GM12875 (cell line): ENCODE measurements at regions not wholly inside any gene's neighbourhood (a gene's known extent, or its start where the extent isn't known, plus 50 kb on each side); places are given as distances from the start of the nearest gene placed in this dataset.

Experiments used
- H3K4me3 ChIP-seq: one replicate; pipeline ENCODE4 v1.5.1; 2011; ENCODE audit warnings: low read depth, low read length, control low read depth
- CTCF ChIP-seq: IDR thresholded peaks from 2 replicates; pipeline ENCODE4 v1.5.1; 2011; ENCODE audit warnings: low read depth, mild to moderate bottlenecking, control low read depth, inconsistent platforms, low read length, moderate library complexity, borderline replicate concordance; ENCODE audit not compliant: insufficient read depth

DNA sequence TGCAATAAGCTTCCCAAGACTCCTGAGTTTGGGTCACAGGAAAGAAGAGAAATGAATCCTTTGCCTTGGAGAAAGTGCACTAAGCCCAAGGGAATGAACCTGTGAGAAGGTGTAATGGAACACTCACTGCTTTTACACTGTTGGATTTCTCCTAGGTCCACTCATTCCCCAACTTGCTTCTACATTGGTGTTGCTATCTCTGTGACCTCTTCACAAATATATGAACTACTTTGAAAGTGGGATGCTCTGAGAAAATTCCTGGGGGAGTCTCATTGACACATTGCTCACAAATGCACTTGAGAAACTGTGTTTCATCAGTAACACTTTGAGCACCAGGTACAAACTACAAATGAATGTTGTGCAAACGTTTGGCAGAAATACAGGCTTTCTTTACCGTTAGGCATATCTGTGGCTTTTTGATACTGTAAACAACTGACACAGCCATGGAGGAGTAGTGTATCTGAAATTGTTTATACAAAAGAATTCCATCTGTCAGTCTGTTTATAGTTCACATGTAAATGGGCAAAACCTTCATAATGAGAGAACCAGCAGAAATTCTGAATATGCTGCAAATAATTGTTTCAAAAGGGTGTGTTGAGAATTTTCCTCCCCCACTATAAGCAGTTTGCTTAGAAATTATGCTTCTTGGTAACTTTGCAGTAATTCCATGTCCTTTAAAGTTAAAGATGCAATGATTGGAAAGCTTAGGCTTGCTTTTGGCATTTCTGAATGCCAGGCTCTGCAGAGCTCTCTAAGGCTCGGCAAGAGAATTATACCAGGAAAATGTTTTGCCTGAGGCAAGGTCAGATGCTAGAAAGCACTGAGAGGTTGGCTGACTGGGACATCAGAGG lies 348.5 kb upstream of the DDHD1 start:
- no peak for TF ChIP-seq CTCF
- no peak overlapping the region for H3K4me3 ChIP-seq

DNA sequence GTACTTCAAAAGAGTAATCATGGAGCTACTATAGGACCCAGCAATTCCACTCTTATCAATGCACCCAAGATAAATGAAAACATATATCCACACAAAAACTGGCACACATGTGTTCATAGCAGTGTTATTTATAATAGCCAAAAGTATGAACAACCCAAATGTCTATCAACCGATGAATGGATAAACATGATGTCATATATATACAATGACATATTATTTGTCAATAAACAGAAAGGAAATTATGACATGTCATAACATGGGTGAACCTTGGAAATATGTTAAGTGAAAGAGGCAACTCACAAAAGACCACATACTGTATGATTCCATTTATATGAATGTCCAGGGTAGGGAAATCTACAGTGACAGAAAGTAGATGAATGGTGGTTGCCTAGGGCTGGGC lies 347.1 kb upstream of the DDHD1 start:
- no peak overlapping the region for H3K4me3 ChIP-seq
- no peak for TF ChIP-seq CTCF

DNA sequence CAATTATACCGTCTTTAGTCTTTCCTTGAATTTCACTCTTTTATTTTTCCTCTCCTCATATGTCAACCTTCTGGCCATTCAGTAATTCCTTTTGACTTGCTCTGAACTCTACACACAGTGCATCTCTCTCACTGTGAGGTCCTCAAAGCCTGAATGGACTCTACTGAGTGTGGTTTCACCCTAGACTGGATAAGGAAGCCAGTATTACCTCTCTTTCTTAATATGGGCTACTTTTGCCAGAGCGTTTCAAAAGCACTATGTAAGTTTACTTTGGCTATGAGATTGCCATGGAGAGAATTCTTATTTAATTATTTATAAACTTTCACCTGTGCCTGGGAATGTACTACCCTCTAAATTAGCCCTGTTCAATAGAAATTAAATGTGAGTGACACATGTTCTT lies 343.5 kb upstream of the DDHD1 start:
- no peak for TF ChIP-seq CTCF

GRCh38 chr14:53495846-53496343 lies 342.8 kb upstream of the DDHD1 start:
- H3K4me3 ChIP-seq: no peak overlapping the region
- TF ChIP-seq CTCF: no peak

More for the DNA sequence above, 343.5 kb upstream of the DDHD1 start:
- no peak overlapping the region for H3K4me3 ChIP-seq

DNA sequence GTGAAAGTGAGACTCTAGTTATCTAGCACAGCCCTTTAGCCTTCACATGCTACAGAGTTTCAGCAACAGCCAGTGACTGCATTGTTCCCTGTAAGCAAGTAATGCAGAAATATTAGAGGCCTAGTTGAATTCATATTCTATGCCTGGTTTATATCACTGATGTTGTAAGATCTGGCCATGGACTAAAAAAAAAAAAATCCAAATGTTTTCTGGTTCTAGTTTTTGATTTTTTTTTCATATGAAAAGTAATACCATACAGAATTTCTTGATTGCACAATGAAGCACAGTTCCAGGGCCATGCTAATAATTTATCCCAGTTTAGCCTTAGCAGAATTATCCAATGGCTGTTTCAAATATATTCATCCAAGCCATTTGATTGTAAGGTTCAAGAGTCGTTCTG lies 341.5 kb upstream of the DDHD1 start:
- no peak for TF ChIP-seq CTCF
- no peak overlapping the region for H3K4me3 ChIP-seq

DNA sequence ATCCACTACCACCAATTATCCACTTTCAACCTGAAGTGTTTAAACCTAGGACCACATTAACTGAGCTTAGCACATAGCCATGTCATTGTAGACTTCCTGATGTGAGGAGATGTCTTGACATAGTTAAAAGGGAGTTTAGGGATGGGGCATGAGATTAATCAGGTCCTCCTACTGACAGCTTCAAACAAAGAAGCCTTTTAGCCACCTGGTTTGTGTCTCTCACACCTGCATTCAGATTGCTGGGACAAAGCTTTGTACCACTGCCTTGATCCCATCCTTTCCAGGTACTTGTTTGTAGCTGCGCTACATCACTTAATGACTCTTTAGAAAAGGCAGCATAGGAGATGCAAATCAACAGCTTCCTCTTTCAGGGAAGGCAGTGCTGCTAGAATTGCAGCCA lies 340.7 kb upstream of the DDHD1 start:
- no peak for TF ChIP-seq CTCF
- H3K4me3 ChIP-seq: no peak overlapping the region

DNA sequence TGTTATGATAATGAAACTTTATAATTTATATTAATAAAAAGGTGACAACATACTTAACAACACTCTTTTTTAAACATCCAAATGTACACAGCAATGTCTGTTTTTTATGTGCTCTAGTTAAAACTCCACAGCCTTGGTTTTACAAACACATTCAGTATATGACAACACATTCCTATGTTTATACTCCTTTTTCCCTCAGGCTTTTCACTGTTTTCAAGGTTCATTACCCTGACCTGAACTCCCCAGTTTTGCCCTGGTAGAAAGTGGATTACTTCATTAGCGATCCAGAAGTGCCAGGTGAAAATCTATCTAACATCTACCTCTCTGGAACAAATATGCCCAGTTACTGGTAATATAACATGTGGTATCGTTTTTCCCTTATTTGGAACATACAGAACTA lies 340.2 kb upstream of the DDHD1 start:
- no peak for TF ChIP-seq CTCF
- H3K4me3 ChIP-seq: no peak overlapping the region
